ENCODE measurements at regions not wholly inside any gene's neighbourhood (a gene's known extent, or its start where the extent isn't known, plus 50 kb on each side); places are given as distances from the start of the nearest gene placed in this dataset.

- no peak for ATAC-seq (ENCODE audit: poor library complexity)
- POLR2A ChIA-PET = no interaction called here
- Histone ChIP-seq H3K36me3 (ENCODE audit: insufficient read depth, low read length) (no peaks in the 10 kb centered on the region), H3K4me1 (ENCODE audit: insufficient read depth, low read length) (no peaks in the 10 kb centered on the region), H3K9me3 (ENCODE audit: control insufficient read depth in 1 of 2, insufficient read depth in 1 of 2, low read length in 2 of 2) (no peaks in the 10 kb centered on the region), H3K4me3 (ENCODE audit: low read length) (no peak overlapping the region), H3K27me3 (ENCODE audit: control insufficient read depth in 1 of 2, insufficient read depth in 2 of 2, low read length in 2 of 2) (no peaks in the 10 kb centered on the region), H3K27ac (ENCODE audit: low read depth in 1 of 2, low read length in 2 of 2) (no peak overlapping the region)
- no peak overlapping the region for H3K27ac Mint-ChIP-seq
- H3K27me3 Mint-ChIP-seq = no peaks in the 10 kb centered on the region
- H3K4me3 Mint-ChIP-seq = no peak overlapping the region
- CTCF ChIA-PET = no interaction called here
- H3K4me1 Mint-ChIP-seq (ENCODE audit: low read depth) = no peaks in the 10 kb centered on the region
- no peak for DNase-seq
- intact Hi-C loops (cut with DNase I, micrococcal nuclease) = no loop called here
- TF ChIP-seq CTCF (IDR thresholded peaks at IDR 0.05) = no peak
- no peaks in the 10 kb centered on the region for H3K36me3 Mint-ChIP-seq (ENCODE audit: low read depth)
- H3K9me3 Mint-ChIP-seq = peaks cover 6% of the 10 kb centered on the region
Measured at GRCh38 chr9:20264896-20265295, 357.4 kb downstream of the MLLT3 start.

- Mint-ChIP-seq H3K9me3 (peaks cover 6% of the 10 kb centered on the region), H3K36me3 (ENCODE audit: low read depth) (no peaks in the 10 kb centered on the region), H3K4me1 (ENCODE audit: low read depth) (no peaks in the 10 kb centered on the region), H3K4me3 (no peak overlapping the region), H3K27ac (no peak overlapping the region), H3K27me3 (no peaks in the 10 kb centered on the region)
- H3K4me1 ChIP-seq (ENCODE audit: insufficient read depth, low read length) = no peaks in the 10 kb centered on the region
- no peak overlapping the region for H3K4me3 ChIP-seq (ENCODE audit: low read length)
- TF ChIP-seq CTCF (IDR thresholded peaks at IDR 0.05) = no peak
- no peak for ATAC-seq (ENCODE audit: poor library complexity)
- DNase-seq = no peak
- ChIA-PET POLR2A (no interaction called here), CTCF (no interaction called here)
- H3K27ac ChIP-seq (ENCODE audit: low read depth in 1 of 2, low read length in 2 of 2) = no peak overlapping the region
- no peaks in the 10 kb centered on the region for H3K27me3 ChIP-seq (ENCODE audit: control insufficient read depth in 1 of 2, insufficient read depth in 2 of 2, low read length in 2 of 2)
- H3K9me3 ChIP-seq (ENCODE audit: control insufficient read depth in 1 of 2, insufficient read depth in 1 of 2, low read length in 2 of 2) = no peaks in the 10 kb centered on the region
- no peaks in the 10 kb centered on the region for H3K36me3 ChIP-seq (ENCODE audit: insufficient read depth, low read length)
- intact Hi-C loops (cut with DNase I, micrococcal nuclease) = no loop called here
Measured at GRCh38 chr9:20262611-20263010, 359.7 kb downstream of the MLLT3 start.

- Mint-ChIP-seq H3K4me3 (no peak overlapping the region), H3K27ac (peak overlapping the region; percentile 69), H3K4me1 (ENCODE audit: low read depth) (peaks cover 18% of the 10 kb centered on the region), H3K36me3 (ENCODE audit: low read depth) (no peaks in the 10 kb centered on the region), H3K27me3 (no peaks in the 10 kb centered on the region), H3K9me3 (no peaks in the 10 kb centered on the region)
- Histone ChIP-seq H3K9me3 (ENCODE audit: control insufficient read depth in 1 of 2, insufficient read depth in 1 of 2, low read length in 2 of 2) (no peaks in the 10 kb centered on the region), H3K36me3 (ENCODE audit: insufficient read depth, low read length) (no peaks in the 10 kb centered on the region), H3K27ac (ENCODE audit: low read depth in 1 of 2, low read length in 2 of 2) (no peak overlapping the region), H3K27me3 (ENCODE audit: control insufficient read depth in 1 of 2, insufficient read depth in 2 of 2, low read length in 2 of 2) (no peaks in the 10 kb centered on the region), H3K4me1 (ENCODE audit: insufficient read depth, low read length) (no peaks in the 10 kb centered on the region), H3K4me3 (ENCODE audit: low read length) (no peak overlapping the region)
- ChIA-PET POLR2A (no interaction called here), CTCF (no interaction called here)
- intact Hi-C loops (cut with DNase I, micrococcal nuclease) = no loop called here
- DNase-seq (peak in 1 of 14 experiments; percentile 12), ATAC-seq (ENCODE audit: poor library complexity) (peak; percentile 21)
- no peak for TF ChIP-seq CTCF (IDR thresholded peaks at IDR 0.05)
Measured at GRCh38 chr9:20256284-20256948, 365.9 kb downstream of the MLLT3 start.
